ENCODE measurements at regions not wholly inside any gene's neighbourhood (a gene's known extent, or its start where the extent isn't known, plus 50 kb on each side); places are given as distances from the start of the nearest gene placed in this dataset.

GRCh38 chr1:163935738-163936374, 614.1 kb downstream of the NUF2 start:
- H3K4me1 ChIP-seq (ENCODE audit: control insufficient read depth, insufficient read depth, low read length) = no peaks in the 10 kb centered on the region
- no peak overlapping the region for H3K27ac ChIP-seq (ENCODE audit: extremely low read depth, low read depth, low read length)
- H3K4me3 ChIP-seq (ENCODE audit: low read depth, low read length) = no peak overlapping the region
- POLR2A ChIA-PET = no interaction called here
- H3K9me3 ChIP-seq (ENCODE audit: control insufficient read depth, insufficient read depth, low read depth, low read length) = no peaks in the 10 kb centered on the region
- CTCF ChIA-PET = interaction anchor here (0.6 to 0.7 kb wide), 2 partner anchors 113 to 839 kb away, joined by 3 to 4 read pairs; no protein-coding TSS in a partner anchor
- TF ChIP-seq ZNF600 (tag by site-specific recombination; IDR thresholded peaks at IDR 0.05) = no peak
- TF ChIP-seq OSR2 (tag by site-specific recombination; IDR thresholded peaks at IDR 0.05) = no peak
- no peak for TF ChIP-seq ZNF175 (tag by site-specific recombination; IDR thresholded peaks at IDR 0.05)
- no peak for TF ChIP-seq ZNF132 (tag by site-specific recombination; IDR thresholded peaks at IDR 0.05; ENCODE audit: borderline replicate concordance)
- TF ChIP-seq ZNF701 (tag by site-specific recombination; IDR thresholded peaks at IDR 0.05) = no peak
- TF ChIP-seq KLF7 (tag by site-specific recombination; IDR thresholded peaks at IDR 0.05; ENCODE audit: borderline replicate concordance) = no peak
- TF ChIP-seq BCL6B (tag by site-specific recombination; IDR thresholded peaks at IDR 0.05) = no peak
- no peak for TF ChIP-seq ZNF791 (tag by site-specific recombination; IDR thresholded peaks at IDR 0.05)
- H3K36me3 ChIP-seq (ENCODE audit: control insufficient read depth in 2 of 2, insufficient read depth in 1 of 2, low read length in 2 of 2) = no peaks in the 10 kb centered on the region

- POLR2A ChIA-PET = no interaction called here
- no peak for TF ChIP-seq ZFHX2 (tag by site-specific recombination; conservative IDR thresholded peaks at IDR 0.05)
- TF ChIP-seq SCRT2 (tag by site-specific recombination; IDR thresholded peaks at IDR 0.05) = no peak
- TF ChIP-seq ZNF148 (tag by site-specific recombination; IDR thresholded peaks at IDR 0.05; ENCODE audit: borderline replicate concordance) = no peak
- no peak for TF ChIP-seq GLI4 (tag by site-specific recombination; IDR thresholded peaks at IDR 0.05)
- no peak for TF ChIP-seq AEBP2 (tag by site-specific recombination; IDR thresholded peaks at IDR 0.05; ENCODE audit: borderline replicate concordance)
- no peak for TF ChIP-seq ZBTB1 (tag by site-specific recombination; IDR thresholded peaks at IDR 0.05)
- TF ChIP-seq ZNF26 (tag by site-specific recombination; IDR thresholded peaks at IDR 0.05) = no peak
- TF ChIP-seq WT1 (tag by site-specific recombination; IDR thresholded peaks at IDR 0.05) = no peak
- no peak for TF ChIP-seq ZNF776 (tag by site-specific recombination; IDR thresholded peaks at IDR 0.05; ENCODE audit: borderline replicate concordance)
- Histone ChIP-seq H3K4me3 (ENCODE audit: low read depth, low read length) (no peak overlapping the region), H3K27ac (ENCODE audit: extremely low read depth, low read depth, low read length) (no peak overlapping the region), H3K4me1 (ENCODE audit: control insufficient read depth, insufficient read depth, low read length) (no peaks in the 10 kb centered on the region), H3K36me3 (ENCODE audit: control insufficient read depth in 2 of 2, insufficient read depth in 1 of 2, low read length in 2 of 2) (no peaks in the 10 kb centered on the region), H3K9me3 (ENCODE audit: control insufficient read depth, insufficient read depth, low read depth, low read length) (no peaks in the 10 kb centered on the region)
- CTCF ChIA-PET = no interaction called here
Measured at GRCh38 chr1:163959622-163960021, 599.4 kb upstream of the PBX1 start.

Measured in HEK293 (cell line).